ENCODE measurements at regions not wholly inside any gene's neighbourhood (a gene's known extent, or its start where the extent isn't known, plus 50 kb on each side); places are given as distances from the start of the nearest gene placed in this dataset.

DNA sequence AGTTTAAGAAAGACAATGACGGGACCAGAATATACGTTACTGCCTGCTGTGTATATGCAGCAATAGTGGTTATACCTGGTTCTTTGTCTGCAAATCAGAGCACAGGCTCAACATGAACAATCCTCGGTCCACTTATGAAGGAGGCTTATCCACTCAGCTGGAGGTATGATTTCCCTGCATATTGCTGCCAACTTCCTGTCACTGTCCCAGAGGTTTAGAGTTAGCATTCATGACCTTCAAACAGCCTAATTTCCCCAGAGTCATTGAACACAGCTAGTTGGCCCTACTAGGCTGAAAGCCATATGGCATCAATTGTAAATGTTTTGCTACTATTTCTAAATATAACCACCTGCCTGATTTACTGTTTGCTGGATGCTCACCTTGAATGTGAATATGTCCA is 224.9 kb upstream of the ZNF717 start:
- H3K27me3 ChIP-seq = no peaks in the 10 kb centered on the region
- no peak overlapping the region for H3K4me3 ChIP-seq
- in situ Hi-C loops (cut with MboI; ENCODE audit: low sequenced_read_pairs in 4 of 4) (no loop called here), intact Hi-C loops (cut with DNase I; ENCODE audit: low total_unique reads) (no loop called here)
- no peaks in the 10 kb centered on the region for H3K9me3 ChIP-seq
- H3K27ac ChIP-seq = no peak overlapping the region
- no peaks in the 10 kb centered on the region for H3K4me1 ChIP-seq
- TF ChIP-seq POLR2A (IDR thresholded peaks at IDR 0.05) = no peak
- TF ChIP-seq, protein P1, sequence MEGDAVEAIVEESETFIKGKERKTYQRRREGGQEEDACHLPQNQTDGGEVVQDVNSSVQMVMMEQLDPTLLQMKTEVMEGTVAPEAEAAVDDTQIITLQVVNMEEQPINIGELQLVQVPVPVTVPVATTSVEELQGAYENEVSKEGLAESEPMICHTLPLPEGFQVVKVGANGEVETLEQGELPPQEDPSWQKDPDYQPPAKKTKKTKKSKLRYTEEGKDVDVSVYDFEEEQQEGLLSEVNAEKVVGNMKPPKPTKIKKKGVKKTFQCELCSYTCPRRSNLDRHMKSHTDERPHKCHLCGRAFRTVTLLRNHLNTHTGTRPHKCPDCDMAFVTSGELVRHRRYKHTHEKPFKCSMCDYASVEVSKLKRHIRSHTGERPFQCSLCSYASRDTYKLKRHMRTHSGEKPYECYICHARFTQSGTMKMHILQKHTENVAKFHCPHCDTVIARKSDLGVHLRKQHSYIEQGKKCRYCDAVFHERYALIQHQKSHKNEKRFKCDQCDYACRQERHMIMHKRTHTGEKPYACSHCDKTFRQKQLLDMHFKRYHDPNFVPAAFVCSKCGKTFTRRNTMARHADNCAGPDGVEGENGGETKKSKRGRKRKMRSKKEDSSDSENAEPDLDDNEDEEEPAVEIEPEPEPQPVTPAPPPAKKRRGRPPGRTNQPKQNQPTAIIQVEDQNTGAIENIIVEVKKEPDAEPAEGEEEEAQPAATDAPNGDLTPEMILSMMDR (IDR thresholded peaks at IDR 0.05 in 4 of 5, conservative IDR thresholded peaks at IDR 0.05 in 1 of 5) = no peak
- DNase-seq (no peak), ATAC-seq (no peak)
- no peaks in the 10 kb centered on the region for H3K36me3 ChIP-seq

DNA sequence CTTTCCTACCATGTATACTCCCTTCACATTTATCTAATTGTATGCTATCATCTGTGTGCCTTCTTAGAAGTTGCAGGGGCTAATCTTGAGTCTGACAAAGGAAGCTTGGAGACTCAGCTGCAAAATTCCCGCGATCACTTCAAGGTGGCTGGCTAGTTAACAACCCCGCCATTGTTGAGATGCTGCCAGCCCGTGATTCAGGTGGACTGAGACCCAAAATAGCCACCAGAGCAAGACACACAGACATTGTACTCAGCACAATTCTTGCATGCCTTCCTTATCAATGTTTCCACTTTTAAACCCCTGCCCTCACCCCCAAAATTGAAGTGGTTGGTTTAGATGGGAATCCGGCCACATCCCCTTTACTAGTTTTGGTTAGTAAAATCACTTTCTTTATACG is 225.8 kb upstream of the ZNF717 start:
- no peak overlapping the region for H3K4me3 ChIP-seq
- intact Hi-C loops (cut with DNase I; ENCODE audit: low total_unique reads) = no loop called here
- H3K36me3 ChIP-seq = no peaks in the 10 kb centered on the region
- H3K9me3 ChIP-seq = no peaks in the 10 kb centered on the region
- in situ Hi-C loops (cut with MboI; ENCODE audit: low sequenced_read_pairs in 4 of 4) = no loop called here
- DNase-seq (no peak), ATAC-seq (no peak)
- no peak overlapping the region for H3K27ac ChIP-seq
- no peaks in the 10 kb centered on the region for H3K27me3 ChIP-seq
- TF ChIP-seq, protein P1 (IDR thresholded peaks at IDR 0.05 in 4 of 5, conservative IDR thresholded peaks at IDR 0.05 in 1 of 5) = no peak
- TF ChIP-seq POLR2A (IDR thresholded peaks at IDR 0.05) = no peak
- H3K4me1 ChIP-seq = no peaks in the 10 kb centered on the region

DNA sequence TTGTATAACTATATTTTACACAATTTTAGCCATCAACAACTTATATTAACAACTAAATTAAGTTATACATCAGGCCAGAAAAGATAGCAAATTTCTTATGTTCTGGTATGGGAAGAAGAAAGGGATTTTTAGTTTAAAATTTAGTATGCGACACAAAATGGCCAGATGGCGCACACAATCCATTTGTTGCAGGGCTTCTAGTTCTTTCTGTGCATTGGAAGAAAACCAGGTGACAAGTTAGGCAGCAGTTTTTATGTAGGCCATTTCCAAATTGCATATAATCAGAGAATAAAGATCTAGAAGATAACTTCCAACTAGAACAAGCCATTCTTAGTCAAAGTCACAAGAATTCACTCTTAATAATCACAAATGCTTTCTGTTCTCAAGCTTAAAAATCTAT is 230.1 kb upstream of the ZNF717 start:
- ATAC-seq = no peak
- in situ Hi-C loops (cut with MboI; ENCODE audit: low sequenced_read_pairs in 4 of 4) = no loop called here
- H3K9me3 ChIP-seq = no peaks in the 10 kb centered on the region

DNA sequence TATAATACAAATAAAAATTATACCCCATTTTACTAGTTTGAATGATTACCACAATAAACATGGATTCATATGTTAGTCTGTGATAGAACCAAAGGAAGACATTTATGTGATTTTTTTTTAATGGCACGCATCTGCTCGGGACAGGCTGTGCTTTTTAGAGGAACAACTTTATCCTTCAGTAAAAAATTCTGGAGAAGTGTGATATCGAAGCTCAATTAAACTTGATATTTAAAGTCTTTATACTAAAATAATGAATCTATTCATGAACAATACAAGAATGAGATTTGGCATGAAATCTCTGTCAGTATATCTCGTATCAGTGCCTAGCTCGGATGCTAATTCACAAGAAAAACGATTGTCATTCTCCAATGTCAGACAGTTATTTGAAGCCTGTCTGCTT is 230.8 kb upstream of the ZNF717 start:
- TF ChIP-seq POLR2A (IDR thresholded peaks at IDR 0.05) = no peak
- TF ChIP-seq, protein P1 (IDR thresholded peaks at IDR 0.05 in 4 of 5, conservative IDR thresholded peaks at IDR 0.05 in 1 of 5) = no peak
- H3K27me3 ChIP-seq = no peaks in the 10 kb centered on the region
- intact Hi-C loops (cut with DNase I; ENCODE audit: low total_unique reads) = no loop called here
- H3K27ac ChIP-seq = no peak overlapping the region
- DNase-seq (no peak), ATAC-seq (no peak)
- no peaks in the 10 kb centered on the region for H3K36me3 ChIP-seq
- H3K9me3 ChIP-seq = no peaks in the 10 kb centered on the region
- H3K4me3 ChIP-seq = no peak overlapping the region
- no peaks in the 10 kb centered on the region for H3K4me1 ChIP-seq
- in situ Hi-C loops (cut with MboI; ENCODE audit: low sequenced_read_pairs in 4 of 4) = no loop called here

More for the DNA sequence above, 230.1 kb upstream of the ZNF717 start:
- H3K27me3 ChIP-seq = no peaks in the 10 kb centered on the region
- H3K4me1 ChIP-seq = no peaks in the 10 kb centered on the region
- H3K36me3 ChIP-seq = no peaks in the 10 kb centered on the region
- TF ChIP-seq, protein P1 (IDR thresholded peaks at IDR 0.05 in 4 of 5, conservative IDR thresholded peaks at IDR 0.05 in 1 of 5) = no peak
- no peak for TF ChIP-seq POLR2A (IDR thresholded peaks at IDR 0.05)
- intact Hi-C loops (cut with DNase I; ENCODE audit: low total_unique reads) = no loop called here
- no peak overlapping the region for H3K27ac ChIP-seq
- no peak for DNase-seq
- H3K4me3 ChIP-seq = no peak overlapping the region

DNA sequence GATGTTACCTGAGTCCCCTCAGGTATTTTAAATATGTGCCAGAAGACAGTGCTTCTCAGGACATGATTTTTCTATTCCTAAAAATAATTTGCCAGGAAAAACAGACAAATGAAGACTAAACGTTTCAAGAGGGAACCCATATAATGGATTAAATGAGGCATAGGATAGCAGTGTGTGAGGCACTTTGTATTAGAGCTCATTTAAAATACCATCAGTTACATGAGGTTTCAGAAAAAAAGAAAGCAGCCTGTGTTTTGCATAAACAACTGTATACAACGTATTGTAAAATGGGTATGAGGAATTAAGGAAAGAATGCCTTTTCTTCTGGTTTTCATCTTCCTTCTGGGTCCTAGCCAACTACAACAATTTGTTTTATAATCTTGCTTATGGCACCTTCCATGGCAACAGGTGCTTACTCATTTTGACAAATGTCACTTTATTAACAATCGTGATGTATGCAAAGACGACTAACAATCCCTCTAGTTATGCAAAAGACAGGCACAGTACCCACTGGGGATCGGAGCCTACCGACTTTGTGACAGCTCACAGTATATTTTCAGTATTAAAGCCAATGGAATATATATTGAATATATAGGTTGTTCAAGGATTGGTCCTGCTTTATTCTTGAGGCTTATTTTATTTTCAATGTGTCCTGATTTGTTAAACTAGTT is 231.6 kb upstream of the ZNF717 start:
- DNase-seq (no peak), ATAC-seq (no peak)
- Histone ChIP-seq H3K4me3 (no peak overlapping the region), H3K27me3 (no peaks in the 10 kb centered on the region), H3K27ac (no peak overlapping the region), H3K4me1 (no peaks in the 10 kb centered on the region), H3K36me3 (no peaks in the 10 kb centered on the region), H3K9me3 (no peaks in the 10 kb centered on the region)
- in situ Hi-C loops (cut with MboI; ENCODE audit: low sequenced_read_pairs in 4 of 4) (no loop called here), intact Hi-C loops (cut with DNase I; ENCODE audit: low total_unique reads) (no loop called here)
- TF ChIP-seq, protein P1 (IDR thresholded peaks at IDR 0.05 in 4 of 5, conservative IDR thresholded peaks at IDR 0.05 in 1 of 5) = no peak
